GM23338 (cell line): ENCODE measurements at regions not wholly inside any gene's neighbourhood (a gene's known extent, or its start where the extent isn't known, plus 50 kb on each side); places are given as distances from the start of the nearest gene placed in this dataset.

Source experiments
- ATAC-seq: fragments of 200-7000 bp; cut with Tn5 transposase; 3 replicates; pipeline ENCODE4 v1.9.1; 2020
- DNase-seq: peaks from one replicate; pipeline ENCODE4 v3.0.0-alpha.2; 2015; ENCODE audit warnings: low spot score
- H2AFZ ChIP-seq: fragments of 200-600 bp; sonication (generic); 2 replicates; pipeline ENCODE4 v1.8.0; 2016; ENCODE audit warnings: antibody characterized with exemption, mild to moderate bottlenecking, moderate library complexity
- H3F3A ChIP-seq: fragments of 200-600 bp; sonication (generic); replicated peaks from 2 replicates; pipeline ENCODE4 v1.8.0; 2017; ENCODE audit warnings: antibody characterized with exemption, mixed run types, low read depth
- H3K27ac ChIP-seq: fragments of 200-600 bp; sonication (generic); 2 replicates; pipeline ENCODE4 v1.6.1; 2016; ENCODE audit warnings: low read depth
- H3K27me3 ChIP-seq: fragments of 200-600 bp; sonication (generic); 2 replicates; pipeline ENCODE4 v1.8.0; 2016; ENCODE audit warnings: mild to moderate bottlenecking, mixed run types, moderate library complexity; ENCODE audit not compliant: insufficient read depth
- H3K36me3 ChIP-seq: fragments of 200-600 bp; sonication (generic); 2 replicates; pipeline ENCODE4 v1.8.0; 2016; ENCODE audit warnings: mild to moderate bottlenecking; ENCODE audit not compliant: insufficient read depth
- H3K4me1 ChIP-seq: fragments of 200-600 bp; sonication (generic); 2 replicates; pipeline ENCODE4 v1.8.0; 2016; ENCODE audit warnings: mild to moderate bottlenecking, moderate library complexity; ENCODE audit not compliant: insufficient read depth
- H3K4me2 ChIP-seq: fragments of 200-600 bp; sonication (generic); 2 replicates; pipeline ENCODE4 v1.7.1; 2017; ENCODE audit warnings: mixed run types
- H3K4me3 ChIP-seq: fragments of 200-600 bp; sonication (generic); 2 replicates; pipeline ENCODE4 v1.6.1; 2016; ENCODE audit warnings: mixed run types
- H3K79me2 ChIP-seq: fragments of 200-600 bp; sonication (generic); replicated peaks from 2 replicates; pipeline ENCODE4 v1.8.0; 2017; ENCODE audit warnings: mild to moderate bottlenecking; ENCODE audit not compliant: insufficient read depth
- H3K9me2 ChIP-seq: fragments of 200-600 bp; sonication (generic); 2 replicates; pipeline ENCODE4 v1.8.0; 2017; ENCODE audit not compliant: insufficient read depth
- H4K20me1 ChIP-seq: fragments of 200-600 bp; sonication (generic); replicated peaks from 2 replicates; pipeline ENCODE4 v1.8.0; 2017; ENCODE audit warnings: mild to moderate bottlenecking; ENCODE audit not compliant: insufficient read depth
- H3K27ac Mint-ChIP-seq: 2 replicates; pipeline ENCODE4 v1.8.0; 2020; ENCODE audit warnings: inconsistent platforms, mild to moderate bottlenecking, moderate library complexity, mixed read lengths
- H3K27me3 Mint-ChIP-seq: 3 replicates; pipeline ENCODE4 v1.8.0; 2022; ENCODE audit warnings: low read depth, mild to moderate bottlenecking, moderate library complexity, mixed read lengths, inconsistent platforms; ENCODE audit not compliant: insufficient read depth, poor library complexity
- H3K36me3 Mint-ChIP-seq: 3 replicates; pipeline ENCODE4 v1.8.0; 2021; ENCODE audit warnings: low read depth, mild to moderate bottlenecking, inconsistent platforms, moderate library complexity, mixed read lengths
- H3K4me1 Mint-ChIP-seq: 3 replicates; pipeline ENCODE4 v1.8.0; 2020; ENCODE audit warnings: mild to moderate bottlenecking, inconsistent platforms, mixed read lengths
- H3K4me3 Mint-ChIP-seq: 3 replicates; pipeline ENCODE4 v1.8.0; 2021; ENCODE audit warnings: moderate library complexity, mild to moderate bottlenecking, inconsistent platforms, mixed read lengths
- H3K9me3 Mint-ChIP-seq: 3 replicates; pipeline ENCODE4 v1.8.0; 2020; ENCODE audit warnings: moderate library complexity, mild to moderate bottlenecking, inconsistent platforms, mixed read lengths
- CTCF ChIP-seq, 2 experiments: fragments of 200-600 bp in 1 of 2; sonication (generic) in 1 of 2; conservative IDR thresholded peaks; 2 replicates each; pipeline versions ENCODE4 v1.5.1 to v1.6.1; 2016 to 2017; ENCODE audit warnings: antibody characterized with exemption in 2 of 2, low read depth in 2 of 2, mild to moderate bottlenecking in 2 of 2, moderate library complexity in 1 of 2
- EZH2 ChIP-seq: fragments of 200-600 bp; sonication (generic); IDR thresholded peaks from one replicate; pipeline ENCODE4 v1.8.0; 2017; ENCODE audit warnings: antibody characterized with exemption, mild to moderate bottlenecking, low read depth; ENCODE audit not compliant: unreplicated experiment
- EZH2phosphoT487 ChIP-seq: fragments of 200-600 bp; sonication (generic); IDR thresholded peaks from one replicate; pipeline ENCODE4 v1.8.1; 2018; ENCODE audit warnings: antibody characterized with exemption; ENCODE audit not compliant: unreplicated experiment
- JUNB ChIP-seq: IDR thresholded peaks from one replicate; pipeline ENCODE4 v1.6.1; 2016; ENCODE audit warnings: antibody characterized with exemption; ENCODE audit not compliant: unreplicated experiment
- ZNF114 ChIP-seq: fragments of 250-450 bp; sonication (Bioruptor Pico); IDR thresholded peaks from 2 replicates; pipeline ENCODE4 v1.5.0; 2020; ENCODE audit warnings: mild to moderate bottlenecking, moderate library complexity
- ZNF331 ChIP-seq: fragments of 250-450 bp; sonication (Bioruptor Pico); IDR thresholded peaks from 2 replicates; pipeline ENCODE4 v1.5.0; 2020; ENCODE audit warnings: low read depth, mild to moderate bottlenecking, moderate library complexity
- TF ChIP-seq, protein P1 (sequence below): IDR thresholded peaks from 2 replicates; pipeline ENCODE4 v1.6.1; 2016; ENCODE audit warnings: antibody characterized with exemption
- TF ChIP-seq, protein P2 (sequence below): fragments of 250-450 bp; sonication (Bioruptor Pico); IDR thresholded peaks from 2 replicates; pipeline ENCODE4 v1.5.0; 2020; ENCODE audit warnings: mild to moderate bottlenecking, moderate library complexity

DNA sequence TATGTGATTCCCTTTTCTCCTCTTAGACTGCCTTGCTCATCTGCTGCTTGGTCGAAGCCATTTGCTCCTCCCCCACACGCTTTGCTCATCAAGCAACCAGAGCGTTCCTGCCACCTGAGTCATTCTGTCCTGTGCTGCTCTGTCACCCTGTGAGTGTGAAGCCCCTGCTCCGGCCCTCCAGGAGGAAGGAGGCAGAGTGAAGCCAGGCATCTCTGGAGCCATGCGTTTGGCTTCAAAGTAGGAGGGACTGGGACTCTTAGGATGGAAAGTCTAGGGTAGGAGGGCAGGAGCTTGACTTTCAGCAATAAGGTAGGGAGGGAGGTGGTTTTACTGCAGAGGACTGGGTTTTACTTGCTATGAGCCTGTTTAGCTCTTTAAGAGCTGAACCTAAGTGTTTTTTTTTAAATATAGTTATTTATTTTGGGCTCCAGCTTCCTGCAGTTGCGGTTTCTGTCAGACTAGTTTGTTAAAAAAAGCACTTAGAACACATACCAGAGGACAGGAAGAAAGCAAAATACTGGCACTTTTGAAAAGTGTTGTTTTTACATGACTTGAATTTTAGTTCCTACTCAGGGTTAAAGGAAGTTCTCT is 63.6 kb downstream of the SPINK2 start:
- no peak for TF ChIP-seq EZH2phosphoT487
- no peak for TF ChIP-seq CTCF (conservative IDR thresholded peaks at IDR 0.05; ENCODE audit: low read depth in 2 of 2)
- no peak for TF ChIP-seq ZNF331 (CRISPR knock-in tag)
- TF ChIP-seq, protein P1, sequence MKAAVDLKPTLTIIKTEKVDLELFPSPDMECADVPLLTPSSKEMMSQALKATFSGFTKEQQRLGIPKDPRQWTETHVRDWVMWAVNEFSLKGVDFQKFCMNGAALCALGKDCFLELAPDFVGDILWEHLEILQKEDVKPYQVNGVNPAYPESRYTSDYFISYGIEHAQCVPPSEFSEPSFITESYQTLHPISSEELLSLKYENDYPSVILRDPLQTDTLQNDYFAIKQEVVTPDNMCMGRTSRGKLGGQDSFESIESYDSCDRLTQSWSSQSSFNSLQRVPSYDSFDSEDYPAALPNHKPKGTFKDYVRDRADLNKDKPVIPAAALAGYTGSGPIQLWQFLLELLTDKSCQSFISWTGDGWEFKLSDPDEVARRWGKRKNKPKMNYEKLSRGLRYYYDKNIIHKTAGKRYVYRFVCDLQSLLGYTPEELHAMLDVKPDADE, result no peak
- TF ChIP-seq, protein P2, sequence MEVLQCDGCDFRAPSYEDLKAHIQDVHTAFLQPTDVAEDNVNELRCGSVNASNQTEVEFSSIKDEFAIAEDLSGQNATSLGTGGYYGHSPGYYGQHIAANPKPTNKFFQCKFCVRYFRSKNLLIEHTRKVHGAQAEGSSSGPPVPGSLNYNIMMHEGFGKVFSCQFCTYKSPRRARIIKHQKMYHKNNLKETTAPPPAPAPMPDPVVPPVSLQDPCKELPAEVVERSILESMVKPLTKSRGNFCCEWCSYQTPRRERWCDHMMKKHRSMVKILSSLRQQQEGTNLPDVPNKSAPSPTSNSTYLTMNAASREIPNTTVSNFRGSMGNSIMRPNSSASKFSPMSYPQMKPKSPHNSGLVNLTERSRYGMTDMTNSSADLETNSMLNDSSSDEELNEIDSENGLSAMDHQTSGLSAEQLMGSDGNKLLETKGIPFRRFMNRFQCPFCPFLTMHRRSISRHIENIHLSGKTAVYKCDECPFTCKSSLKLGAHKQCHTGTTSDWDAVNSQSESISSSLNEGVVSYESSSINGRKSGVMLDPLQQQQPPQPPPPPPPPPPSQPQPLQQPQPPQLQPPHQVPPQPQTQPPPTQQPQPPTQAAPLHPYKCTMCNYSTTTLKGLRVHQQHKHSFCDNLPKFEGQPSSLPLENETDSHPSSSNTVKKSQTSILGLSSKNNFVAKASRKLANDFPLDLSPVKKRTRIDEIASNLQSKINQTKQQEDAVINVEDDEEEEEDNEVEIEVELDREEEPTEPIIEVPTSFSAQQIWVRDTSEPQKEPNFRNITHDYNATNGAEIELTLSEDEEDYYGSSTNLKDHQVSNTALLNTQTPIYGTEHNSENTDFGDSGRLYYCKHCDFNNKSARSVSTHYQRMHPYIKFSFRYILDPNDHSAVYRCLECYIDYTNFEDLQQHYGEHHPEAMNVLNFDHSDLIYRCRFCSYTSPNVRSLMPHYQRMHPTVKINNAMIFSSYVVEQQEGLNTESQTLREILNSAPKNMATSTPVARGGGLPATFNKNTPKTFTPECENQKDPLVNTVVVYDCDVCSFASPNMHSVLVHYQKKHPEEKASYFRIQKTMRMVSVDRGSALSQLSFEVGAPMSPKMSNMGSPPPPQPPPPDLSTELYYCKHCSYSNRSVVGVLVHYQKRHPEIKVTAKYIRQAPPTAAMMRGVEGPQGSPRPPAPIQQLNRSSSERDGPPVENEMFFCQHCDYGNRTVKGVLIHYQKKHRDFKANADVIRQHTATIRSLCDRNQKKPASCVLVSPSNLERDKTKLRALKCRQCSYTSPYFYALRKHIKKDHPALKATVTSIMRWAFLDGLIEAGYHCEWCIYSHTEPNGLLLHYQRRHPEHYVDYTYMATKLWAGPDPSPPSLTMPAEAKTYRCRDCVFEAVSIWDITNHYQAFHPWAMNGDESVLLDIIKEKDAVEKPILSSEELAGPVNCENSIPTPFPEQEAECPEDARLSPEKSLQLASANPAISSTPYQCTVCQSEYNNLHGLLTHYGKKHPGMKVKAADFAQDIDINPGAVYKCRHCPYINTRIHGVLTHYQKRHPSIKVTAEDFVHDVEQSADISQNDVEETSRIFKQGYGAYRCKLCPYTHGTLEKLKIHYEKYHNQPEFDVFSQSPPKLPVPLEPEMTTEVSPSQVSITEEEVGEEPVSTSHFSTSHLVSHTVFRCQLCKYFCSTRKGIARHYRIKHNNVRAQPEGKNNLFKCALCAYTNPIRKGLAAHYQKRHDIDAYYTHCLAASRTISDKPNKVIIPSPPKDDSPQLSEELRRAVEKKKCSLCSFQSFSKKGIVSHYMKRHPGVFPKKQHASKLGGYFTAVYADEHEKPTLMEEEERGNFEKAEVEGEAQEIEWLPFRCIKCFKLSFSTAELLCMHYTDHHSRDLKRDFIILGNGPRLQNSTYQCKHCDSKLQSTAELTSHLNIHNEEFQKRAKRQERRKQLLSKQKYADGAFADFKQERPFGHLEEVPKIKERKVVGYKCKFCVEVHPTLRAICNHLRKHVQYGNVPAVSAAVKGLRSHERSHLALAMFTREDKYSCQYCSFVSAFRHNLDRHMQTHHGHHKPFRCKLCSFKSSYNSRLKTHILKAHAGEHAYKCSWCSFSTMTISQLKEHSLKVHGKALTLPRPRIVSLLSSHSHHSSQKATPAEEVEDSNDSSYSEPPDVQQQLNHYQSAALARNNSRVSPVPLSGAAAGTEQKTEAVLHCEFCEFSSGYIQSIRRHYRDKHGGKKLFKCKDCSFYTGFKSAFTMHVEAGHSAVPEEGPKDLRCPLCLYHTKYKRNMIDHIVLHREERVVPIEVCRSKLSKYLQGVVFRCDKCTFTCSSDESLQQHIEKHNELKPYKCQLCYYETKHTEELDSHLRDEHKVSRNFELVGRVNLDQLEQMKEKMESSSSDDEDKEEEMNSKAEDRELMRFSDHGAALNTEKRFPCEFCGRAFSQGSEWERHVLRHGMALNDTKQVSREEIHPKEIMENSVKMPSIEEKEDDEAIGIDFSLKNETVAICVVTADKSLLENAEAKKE (CRISPR knock-in tag), result no peak
- no peak for TF ChIP-seq JUNB
- TF ChIP-seq ZNF114 (CRISPR knock-in tag), result no peak
- TF ChIP-seq EZH2, result no peak
- no peak overlapping the region for H3K4me3 ChIP-seq
- DNase-seq (peak; percentile 65), ATAC-seq (peak; percentile 84)
- H4K20me1 ChIP-seq, result no peaks in the 10 kb centered on the region; the same call in 1 of the 2 replicates
- H3K4me1 Mint-ChIP-seq, result peaks cover 27% of the 10 kb centered on the region
- no peaks in the 10 kb centered on the region for H3K27me3 ChIP-seq
- peak overlapping the region; percentile 50; the same call in 1 of the 2 replicates for H3K27ac Mint-ChIP-seq
- 0 out of 2 replicates have a peak overlapping the region, but pooled peaks have one; percentile 19 for H3K4me2 ChIP-seq
- no peaks in the 10 kb centered on the region for H3K36me3 ChIP-seq
- no peaks in the 10 kb centered on the region for H3K9me2 ChIP-seq
- 0 out of 2 replicates have a peak overlapping the region, but pooled peaks have one; percentile 2 for H2AFZ ChIP-seq
- no peaks in the 10 kb centered on the region for H3K79me2 ChIP-seq
- H3K27me3 Mint-ChIP-seq, result peaks cover 3% of the 10 kb centered on the region
- H3K4me3 Mint-ChIP-seq, result no peak overlapping the region
- H3K9me3 Mint-ChIP-seq, result no peaks in the 10 kb centered on the region; the same call in 2 of the 3 replicates
- H3K36me3 Mint-ChIP-seq, result no peaks in the 10 kb centered on the region
- H3K27ac ChIP-seq, result no peak overlapping the region
- H3K4me1 ChIP-seq, result peaks cover 16% of the 10 kb centered on the region
- no peaks in the 10 kb centered on the region for H3F3A ChIP-seq
